ENCODE measurements at regions not wholly inside any gene's neighbourhood (a gene's known extent, or its start where the extent isn't known, plus 50 kb on each side); places are given as distances from the start of the nearest gene placed in this dataset.

DNA sequence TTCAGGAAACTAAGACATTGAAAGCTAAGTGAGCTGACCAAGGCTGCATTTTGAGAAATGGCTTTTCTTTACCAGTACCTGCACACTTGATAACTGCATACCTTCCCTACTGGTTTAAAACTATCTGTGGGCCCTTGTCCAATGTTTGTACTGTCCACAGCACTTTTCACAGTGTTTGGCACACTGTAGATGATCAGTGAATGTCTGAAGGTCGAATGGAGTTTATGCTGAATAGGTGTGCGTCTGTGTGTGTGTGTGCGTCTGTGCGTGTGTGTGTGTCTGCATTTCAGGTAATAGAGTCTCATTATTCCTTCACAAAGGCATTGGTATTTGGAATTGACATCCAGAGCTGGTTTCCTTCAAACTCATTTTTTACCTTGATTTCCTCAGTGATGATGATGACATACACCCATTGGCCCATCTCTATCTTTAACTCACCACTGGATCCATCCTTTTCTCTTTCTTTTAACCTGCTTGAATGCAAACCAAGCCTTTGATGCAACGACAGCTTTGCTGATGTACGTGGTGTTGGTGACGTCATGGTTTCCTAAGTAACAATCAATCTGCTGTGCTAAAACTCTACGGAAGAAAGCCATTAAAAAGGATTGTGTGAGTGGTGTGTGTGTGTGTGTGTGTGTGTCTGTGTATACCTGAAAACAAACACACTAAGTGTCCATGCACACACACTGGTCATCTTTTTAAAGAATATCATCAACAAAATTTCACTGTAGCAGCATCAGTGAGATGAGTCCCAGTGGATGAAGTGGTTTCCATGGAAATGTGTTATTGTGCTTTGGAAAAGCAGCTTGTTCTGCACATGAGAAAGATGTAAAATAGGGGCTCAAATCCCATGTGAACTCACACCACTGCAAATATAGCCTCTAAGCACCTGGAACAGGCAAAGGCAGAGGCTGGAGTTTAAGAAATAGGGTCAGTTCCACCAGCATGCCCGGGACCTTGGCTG, 490.2 kb upstream of the B3GAT1 start:
- no peaks in the 10 kb centered on the region for H3K36me3 Mint-ChIP-seq
- H3K27ac Mint-ChIP-seq: no peak overlapping the region
- no peaks in the 10 kb centered on the region for H3K9me3 Mint-ChIP-seq
- DNase-seq (ENCODE audit: extremely low spot score, unreplicated experiment): no peak
- TF ChIP-seq CTCF (conservative IDR thresholded peaks at IDR 0.05): no peak
- H3K4me1 Mint-ChIP-seq (ENCODE audit: unreplicated experiment): peaks cover 6% of the 10 kb centered on the region
- peaks cover 11% of the 10 kb centered on the region for H3K27me3 Mint-ChIP-seq
- H3K4me3 Mint-ChIP-seq: no peak overlapping the region

DNA sequence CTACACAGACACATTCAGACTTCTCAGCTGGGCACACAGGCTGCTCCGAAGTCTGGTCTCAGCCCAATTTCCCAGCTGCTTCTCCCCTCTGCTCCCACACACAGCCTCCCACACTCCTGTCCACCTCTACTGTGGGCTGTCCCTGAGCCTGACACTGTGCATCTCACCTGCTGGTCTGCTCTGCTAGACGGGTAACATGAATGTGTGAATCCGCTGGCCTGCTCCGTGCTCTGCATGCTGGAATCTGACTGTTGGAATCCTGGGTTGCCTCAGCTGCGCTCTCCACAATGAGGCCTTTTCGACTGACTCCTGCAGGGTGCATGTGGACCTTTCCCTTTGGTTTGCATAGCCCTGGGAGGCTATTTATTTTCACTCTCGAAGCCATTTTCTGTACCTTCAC, 489.5 kb upstream of the B3GAT1 start:
- TF ChIP-seq CTCF (conservative IDR thresholded peaks at IDR 0.05): no peak
- Mint-ChIP-seq H3K4me3 (no peak overlapping the region), H3K27ac (no peak overlapping the region), H3K9me3 (no peaks in the 10 kb centered on the region), H3K4me1 (ENCODE audit: unreplicated experiment) (peaks cover 6% of the 10 kb centered on the region), H3K36me3 (no peaks in the 10 kb centered on the region), H3K27me3 (peaks cover 10% of the 10 kb centered on the region)
- no peak for DNase-seq (ENCODE audit: extremely low spot score, unreplicated experiment)

- Mint-ChIP-seq H3K27me3 (peaks cover 7% of the 10 kb centered on the region), H3K36me3 (no peaks in the 10 kb centered on the region), H3K9me3 (no peaks in the 10 kb centered on the region), H3K27ac (no peak overlapping the region), H3K4me3 (no peak overlapping the region), H3K4me1 (ENCODE audit: unreplicated experiment) (no peaks in the 10 kb centered on the region)
- DNase-seq (ENCODE audit: extremely low spot score, unreplicated experiment): no peak
- no peak for TF ChIP-seq CTCF (conservative IDR thresholded peaks at IDR 0.05)
Observed at GRCh38 chr11:134893810-134894685, 482.0 kb upstream of the B3GAT1 start.

DNA sequence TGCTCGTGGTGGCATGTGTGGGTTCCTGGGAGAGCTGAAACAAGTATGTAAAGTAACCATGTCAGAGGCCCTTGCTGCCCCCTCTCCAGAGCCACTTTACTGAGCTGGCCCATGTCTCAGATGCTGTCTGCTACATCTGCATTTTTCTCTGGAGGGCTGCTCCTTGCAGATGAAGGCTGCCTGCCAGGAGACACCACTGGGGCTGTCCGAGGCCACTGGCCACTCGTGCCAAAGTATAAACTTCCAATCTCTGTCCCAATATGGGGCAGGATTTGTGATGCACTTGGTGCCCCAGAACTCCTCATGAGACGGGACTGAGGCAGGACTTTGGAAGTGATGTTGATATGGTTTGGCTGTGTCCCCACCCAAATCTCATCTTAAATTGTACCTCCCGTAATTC, 478.4 kb upstream of the B3GAT1 start:
- H3K4me3 Mint-ChIP-seq: no peak overlapping the region
- no peaks in the 10 kb centered on the region for H3K36me3 Mint-ChIP-seq
- TF ChIP-seq CTCF (conservative IDR thresholded peaks at IDR 0.05): no peak
- H3K27ac Mint-ChIP-seq: no peak overlapping the region
- peaks cover 20% of the 10 kb centered on the region for H3K27me3 Mint-ChIP-seq
- no peak for DNase-seq (ENCODE audit: extremely low spot score, unreplicated experiment)
- H3K9me3 Mint-ChIP-seq: no peaks in the 10 kb centered on the region
- H3K4me1 Mint-ChIP-seq (ENCODE audit: unreplicated experiment): no peaks in the 10 kb centered on the region

- DNase-seq (ENCODE audit: extremely low spot score, unreplicated experiment): no peak
- Mint-ChIP-seq H3K27me3 (peaks cover 20% of the 10 kb centered on the region), H3K4me3 (no peak overlapping the region), H3K36me3 (no peaks in the 10 kb centered on the region), H3K27ac (no peak overlapping the region), H3K9me3 (no peaks in the 10 kb centered on the region), H3K4me1 (ENCODE audit: unreplicated experiment) (no peaks in the 10 kb centered on the region)
- no peak for TF ChIP-seq CTCF (conservative IDR thresholded peaks at IDR 0.05)
Observed at GRCh38 chr11:134889832-134890231, 477.8 kb upstream of the B3GAT1 start.

Measured in type B pancreatic cell (in vitro differentiated cells).